Neuronal stem cell (in vitro differentiated cells): ENCODE measurements at regions not wholly inside any gene's neighbourhood (a gene's known extent, or its start where the extent isn't known, plus 50 kb on each side); places are given as distances from the start of the nearest gene placed in this dataset.

Experiments used
- DNase-seq: peaks from one replicate; pipeline ENCODE4 v3.0.0-alpha.2; 2013; ENCODE audit warnings: low spot score
- H2AFZ ChIP-seq: one replicate; pipeline ENCODE4 v1.6.1; 2013; ENCODE audit warnings: mild to moderate bottlenecking, low read length, inconsistent platforms
- H2AK5ac ChIP-seq: 2 replicates; pipeline ENCODE4 v1.6.1; 2013; ENCODE audit warnings: low read depth, mild to moderate bottlenecking, inconsistent platforms, low read length, moderate library complexity, mixed read lengths
- H2BK120ac ChIP-seq: 2 replicates; pipeline ENCODE4 v1.6.1; 2013; ENCODE audit warnings: low read depth, mild to moderate bottlenecking, inconsistent platforms, low read length, moderate library complexity, mixed read lengths
- H2BK12ac ChIP-seq: one replicate; pipeline ENCODE4 v1.6.1; 2013; ENCODE audit warnings: low read length, inconsistent platforms
- H2BK15ac ChIP-seq: 2 replicates; pipeline ENCODE4 v1.6.1; 2013; ENCODE audit warnings: mild to moderate bottlenecking, low read length, inconsistent platforms, mixed read lengths
- H2BK5ac ChIP-seq: one replicate; pipeline ENCODE4 v1.6.1; 2013; ENCODE audit warnings: inconsistent platforms, mild to moderate bottlenecking, low read length, moderate library complexity
- H3K14ac ChIP-seq: one replicate; pipeline ENCODE4 v1.6.1; 2013; ENCODE audit warnings: low read length, inconsistent platforms
- H3K18ac ChIP-seq: 2 replicates; pipeline ENCODE4 v1.6.1; 2013; ENCODE audit warnings: low read length, inconsistent platforms
- H3K23ac ChIP-seq: 2 replicates; pipeline ENCODE4 v1.6.1; 2013; ENCODE audit warnings: low read depth, mild to moderate bottlenecking, mixed read lengths, low read length, inconsistent platforms; ENCODE audit not compliant: poor library complexity
- H3K27ac ChIP-seq: replicated peaks from 3 replicates; pipeline ENCODE4 v1.5.1; 2013; ENCODE audit warnings: low read length, inconsistent platforms
- H3K27me3 ChIP-seq, 3 experiments: 2 replicates each; pipeline ENCODE4 v1.6.1; 2013; ENCODE audit warnings: low read length in 3 of 3, mild to moderate bottlenecking in 2 of 3, inconsistent platforms in 1 of 3, low read depth in 1 of 3, mixed read lengths in 1 of 3, moderate library complexity in 1 of 3; ENCODE audit not compliant: control insufficient read depth in 3 of 3, insufficient read depth in 3 of 3
- H3K36me3 ChIP-seq, 2 donors: replicated peaks in 1 of 2; 2 replicates each; pipeline ENCODE4 v1.6.1; 2013; ENCODE audit warnings: low read length in 2 of 2; ENCODE audit not compliant: control insufficient read depth in 2 of 2, insufficient read depth in 2 of 2
- H3K4ac ChIP-seq: 2 replicates; pipeline ENCODE4 v1.6.1; 2013; ENCODE audit warnings: inconsistent platforms, mild to moderate bottlenecking, low read length, moderate library complexity
- H3K4me1 ChIP-seq, 2 donors: 1 replicate in 1 of 2; 2 replicates in 1 of 2; pipeline ENCODE4 v1.6.1; 2013; ENCODE audit warnings: low read length in 2 of 2, low read depth in 1 of 2; ENCODE audit not compliant: control insufficient read depth in 2 of 2, insufficient read depth in 1 of 2
- H3K4me2 ChIP-seq: one replicate; pipeline ENCODE4 v1.6.1; 2013; ENCODE audit warnings: mild to moderate bottlenecking, low read length, inconsistent platforms; ENCODE audit not compliant: insufficient read depth, poor library complexity, severe bottlenecking
- H3K4me3 ChIP-seq, 2 donors: 2 replicates each; pipeline ENCODE4 v1.5.1; 2013; ENCODE audit warnings: low read length in 2 of 2, mild to moderate bottlenecking in 2 of 2, inconsistent platforms in 1 of 2, moderate library complexity in 1 of 2
- H3K79me1 ChIP-seq: one replicate; pipeline ENCODE4 v1.6.1; 2013; ENCODE audit warnings: low read depth, mild to moderate bottlenecking, inconsistent platforms, low read length, moderate library complexity
- H3K9ac ChIP-seq: one replicate; pipeline ENCODE4 v1.6.1; 2013; ENCODE audit warnings: mild to moderate bottlenecking, low read depth, low read length, inconsistent platforms; ENCODE audit not compliant: poor library complexity
- H3K9me3 ChIP-seq, 2 donors: replicated peaks in 1 of 2; 2 replicates each; pipeline versions ENCODE3 to v1.6.1; 2013; ENCODE audit warnings: low read length in 2 of 2, mild to moderate bottlenecking in 2 of 2, inconsistent platforms in 1 of 2, low read depth in 1 of 2, mixed read lengths in 1 of 2, moderate library complexity in 1 of 2; ENCODE audit not compliant: control insufficient read depth in 2 of 2, insufficient read depth in 1 of 2
- H4K8ac ChIP-seq: one replicate; pipeline ENCODE4 v1.6.1; 2013; ENCODE audit warnings: low read depth, mild to moderate bottlenecking, inconsistent platforms, low read length, moderate library complexity
- H4K91ac ChIP-seq: one replicate; pipeline ENCODE4 v1.6.1; 2013; ENCODE audit warnings: low read length, low read depth, mild to moderate bottlenecking, inconsistent platforms; ENCODE audit not compliant: poor library complexity
- WGBS, 2 donors: extraction: QIAGEN DNeasy Blood & Tissue Kit; methylation state at CpG; one replicate each; pipeline ENCODE4 v1.1.7; 2013; ENCODE audit warnings: missing lambda C conversion rate in 2 of 2, mixed read lengths in 1 of 2; ENCODE audit not compliant: insufficient read length in 2 of 2, insufficient replicate concordance in 1 of 2; ENCODE audit errors: extremely low coverage in 2 of 2; 5-methylcytosine and 5-hydroxymethylcytosine counted together

GRCh38 chr4:123186731-123187130 lies 209.9 kb upstream of the SPRY1 start:
- no peak overlapping the region for H2BK5ac ChIP-seq
- no peak overlapping the region for H3K4ac ChIP-seq
- H4K91ac ChIP-seq = no peak overlapping the region
- no peak overlapping the region for H3K4me2 ChIP-seq
- peaks cover 0 to 2% of the 10 kb centered on the region in 2 donors for H3K9me3 ChIP-seq
- no peaks in the 10 kb centered on the region for H3K36me3 ChIP-seq
- H3K23ac ChIP-seq = no peak overlapping the region
- H3K27me3 ChIP-seq = no peaks in the 10 kb centered on the region
- no peak for DNase-seq
- H2AFZ ChIP-seq = no peak overlapping the region
- H2BK120ac ChIP-seq = no peak overlapping the region
- no peak overlapping the region for H3K14ac ChIP-seq
- H3K27ac ChIP-seq = no peak overlapping the region
- H2BK12ac ChIP-seq = no peak overlapping the region
- no peak overlapping the region for H2BK15ac ChIP-seq
- no peaks in the 10 kb centered on the region for H3K79me1 ChIP-seq
- peaks cover 0 to 2% of the 10 kb centered on the region in 2 donors for H3K4me1 ChIP-seq
- H3K18ac ChIP-seq = no peak overlapping the region
- no CpG with 5 or more reads among the region's 1 CpG for WGBS, 2 donors
- no peak overlapping the region for H3K4me3 ChIP-seq
- H4K8ac ChIP-seq = no peak overlapping the region
- no peak overlapping the region for H3K9ac ChIP-seq
- H2AK5ac ChIP-seq = no peak overlapping the region

GRCh38 chr4:123190176-123190575 lies 206.4 kb upstream of the SPRY1 start:
- Histone ChIP-seq H4K8ac (no peak overlapping the region), H2BK120ac (no peak overlapping the region), H2AFZ (no peak overlapping the region), H3K79me1 (no peaks in the 10 kb centered on the region), H3K4me2 (no peak overlapping the region), H4K91ac (no peak overlapping the region), H3K23ac (no peak overlapping the region), H2AK5ac (no peak overlapping the region), H3K4ac (no peak overlapping the region), H3K4me1 (peaks cover 0 to 2% of the 10 kb centered on the region in 2 donors), H3K9me3 (peaks cover 0 to 2% of the 10 kb centered on the region in 2 donors), H3K14ac (no peak overlapping the region), H3K4me3 (no peak overlapping the region), H2BK5ac (no peak overlapping the region), H3K27me3 (no peaks in the 10 kb centered on the region), H3K9ac (no peak overlapping the region), H3K18ac (no peak overlapping the region), H2BK12ac (no peak overlapping the region), H2BK15ac (no peak overlapping the region), H3K36me3 (no peaks in the 10 kb centered on the region), H3K27ac (no peak overlapping the region)
- no peak for DNase-seq
- no CpG with 5 or more reads among the region's 5 CpGs for WGBS, 2 donors

GRCh38 chr4:123191728-123192127 lies 204.9 kb upstream of the SPRY1 start:
- Histone ChIP-seq H3K27ac (no peak overlapping the region), H2AFZ (no peak overlapping the region), H2BK12ac (no peak overlapping the region), H3K18ac (no peak overlapping the region), H3K36me3 (no peaks in the 10 kb centered on the region), H2BK15ac (no peak overlapping the region), H3K4ac (no peak overlapping the region), H3K23ac (no peak overlapping the region), H3K4me1 (peaks cover 0 to under 1% of the 10 kb centered on the region in 2 donors), H2AK5ac (no peak overlapping the region), H3K9me3 (peaks cover 0 to 2% of the 10 kb centered on the region in 2 donors), H3K27me3 (no peaks in the 10 kb centered on the region), H3K9ac (no peak overlapping the region), H3K79me1 (no peaks in the 10 kb centered on the region), H3K4me2 (no peak overlapping the region), H2BK120ac (no peak overlapping the region), H4K91ac (no peak overlapping the region), H4K8ac (no peak overlapping the region), H3K4me3 (no peak overlapping the region), H2BK5ac (no peak overlapping the region), H3K14ac (no peak overlapping the region)
- WGBS, 2 donors = no CpG with 5 or more reads among the region's 2 CpGs
- DNase-seq = no peak

- Histone ChIP-seq H2BK15ac (no peak overlapping the region), H3K4me1 (no peaks in the 10 kb centered on the region), H4K8ac (no peak overlapping the region), H2AK5ac (no peak overlapping the region), H3K4me2 (no peak overlapping the region), H3K18ac (no peak overlapping the region), H3K27ac (no peak overlapping the region), H2BK12ac (no peak overlapping the region), H3K4me3 (no peak overlapping the region), H2BK120ac (no peak overlapping the region), H3K4ac (no peak overlapping the region), H2BK5ac (no peak overlapping the region), H2AFZ (no peak overlapping the region), H3K36me3 (no peaks in the 10 kb centered on the region), H3K9ac (no peak overlapping the region), H3K27me3 (no peaks in the 10 kb centered on the region), H3K23ac (no peak overlapping the region), H3K9me3 (peaks cover 0 to 2% of the 10 kb centered on the region in 2 donors), H3K14ac (no peak overlapping the region), H4K91ac (no peak overlapping the region), H3K79me1 (no peaks in the 10 kb centered on the region)
- no CpG with 5 or more reads among the region's 3 CpGs for WGBS, 2 donors
- DNase-seq = no peak
Observed at GRCh38 chr4:123193802-123194367, 202.7 kb upstream of the SPRY1 start.
